Tibial nerve (tissue), 4 donors: ENCODE measurements at regions not wholly inside any gene's neighbourhood (a gene's known extent, or its start where the extent isn't known, plus 50 kb on each side); places are given as distances from the start of the nearest gene placed in this dataset.

Source experiments
- DNase-seq, 2 donors: peaks; one replicate each; pipeline ENCODE4 v3.0.0-alpha.2; 2019; ENCODE audit warnings: low spot score in 2 of 2
- H3K27ac ChIP-seq, 4 donors: fragments of 200-600 bp; sonication (generic) in 3 of 4; one replicate each; pipeline ENCODE4 v1.5.1; 2017 to 2019; ENCODE audit warnings: mild to moderate bottlenecking in 1 of 4
- H3K27me3 ChIP-seq, 2 donors: fragments of 200-600 bp; sonication (generic) in 1 of 2; one replicate each; pipeline versions ENCODE4 v1.5.1 to v1.6.0; 2017 to 2019
- H3K36me3 ChIP-seq, 3 donors: fragments of 200-600 bp; sonication (generic); one replicate each; pipeline ENCODE4 v1.5.1; 2018 to 2019
- H3K4me1 ChIP-seq, 4 donors: fragments of 200-600 bp; sonication (generic) in 3 of 4; one replicate each; pipeline ENCODE4 v1.5.1; 2017 to 2019
- H3K4me3 ChIP-seq, 4 donors: fragments of 200-600 bp; sonication (generic) in 3 of 4; one replicate each; pipeline ENCODE4 v1.5.1; 2017 to 2019; ENCODE audit warnings: mild to moderate bottlenecking in 1 of 4, moderate library complexity in 1 of 4
- H3K9me3 ChIP-seq, 4 donors: fragments of 200-600 bp; sonication (generic) in 3 of 4; one replicate each; pipeline ENCODE4 v1.5.1; 2017 to 2019
- EP300 ChIP-seq, 2 donors: sonication (generic); formaldehyde crosslinking; IDR thresholded peaks; one replicate each; pipeline ENCODE4 v1.6.1; 2017; ENCODE audit warnings: antibody characterized with exemption in 2 of 2, mild to moderate bottlenecking in 1 of 2
- POLR2A ChIP-seq, 2 donors: fragments of 450-650 bp; IDR thresholded peaks; one replicate each; pipeline ENCODE4 v1.6.1; 2017; ENCODE audit warnings: antibody characterized with exemption in 2 of 2, mild to moderate bottlenecking in 2 of 2, moderate library complexity in 2 of 2
- WGBS, 2 donors: methylation state at CpG; one replicate each; pipeline ENCODE4 v1.1.5; 2018; 5-methylcytosine and 5-hydroxymethylcytosine counted together
- TF ChIP-seq, protein P1 (sequence below), 5 experiments: fragments of 200-600 bp in 3 of 5; fragments of 450-650 bp in 2 of 5; sonication (generic) in 3 of 5; IDR thresholded peaks; one replicate each; pipeline ENCODE4 v1.5.1; 2016 to 2019; ENCODE audit warnings: antibody characterized with exemption in 5 of 5, mild to moderate bottlenecking in 3 of 5, moderate library complexity in 2 of 5

DNA sequence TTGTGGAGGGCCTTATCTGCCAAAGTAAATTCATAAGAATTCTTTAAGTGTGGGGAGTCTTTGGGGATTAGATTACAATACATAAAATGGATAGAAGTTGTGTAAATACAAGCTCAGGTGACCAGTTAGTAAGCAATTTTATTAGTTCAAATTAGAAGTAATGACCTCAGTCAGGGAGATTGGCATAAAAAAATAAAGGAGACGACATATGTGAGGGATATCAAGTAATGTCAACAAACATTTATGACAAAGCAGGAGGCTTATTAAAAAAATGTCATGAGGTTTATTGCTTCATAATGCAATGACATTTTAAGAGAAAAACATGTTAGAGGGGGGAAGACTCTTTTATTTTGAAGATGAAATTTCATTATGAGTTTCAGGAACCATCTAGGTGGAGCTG lies 1137.0 kb upstream of the PHF14 start:
- no peak for DNase-seq
- no peaks in the 10 kb centered on the region for H3K9me3 ChIP-seq
- H3K27me3 ChIP-seq = no peaks in the 10 kb centered on the region

DNA sequence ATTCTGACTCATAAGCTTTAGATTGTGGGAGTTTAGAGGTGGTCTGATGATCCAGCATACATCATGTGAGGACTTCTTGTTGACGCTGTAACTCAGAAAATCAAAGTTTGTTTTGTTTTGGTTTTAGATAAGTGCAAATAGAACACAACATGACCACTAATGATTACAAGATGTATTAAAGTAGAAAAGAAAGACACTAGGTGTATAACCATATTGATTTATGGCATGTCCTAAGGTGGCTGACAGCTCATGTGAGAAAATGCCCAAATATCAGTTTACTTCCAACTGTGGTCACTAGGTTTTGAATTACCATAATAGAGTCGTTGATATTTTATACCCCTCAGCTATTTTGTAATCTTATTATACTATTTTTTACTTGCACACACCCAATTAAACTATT lies 1131.4 kb upstream of the PHF14 start:
- H3K4me3 ChIP-seq = no peak overlapping the region
- TF ChIP-seq EP300 (IDR thresholded peaks at IDR 0.05) (no peak), POLR2A (IDR thresholded peaks at IDR 0.05) (no peak)
- TF ChIP-seq, protein P1, sequence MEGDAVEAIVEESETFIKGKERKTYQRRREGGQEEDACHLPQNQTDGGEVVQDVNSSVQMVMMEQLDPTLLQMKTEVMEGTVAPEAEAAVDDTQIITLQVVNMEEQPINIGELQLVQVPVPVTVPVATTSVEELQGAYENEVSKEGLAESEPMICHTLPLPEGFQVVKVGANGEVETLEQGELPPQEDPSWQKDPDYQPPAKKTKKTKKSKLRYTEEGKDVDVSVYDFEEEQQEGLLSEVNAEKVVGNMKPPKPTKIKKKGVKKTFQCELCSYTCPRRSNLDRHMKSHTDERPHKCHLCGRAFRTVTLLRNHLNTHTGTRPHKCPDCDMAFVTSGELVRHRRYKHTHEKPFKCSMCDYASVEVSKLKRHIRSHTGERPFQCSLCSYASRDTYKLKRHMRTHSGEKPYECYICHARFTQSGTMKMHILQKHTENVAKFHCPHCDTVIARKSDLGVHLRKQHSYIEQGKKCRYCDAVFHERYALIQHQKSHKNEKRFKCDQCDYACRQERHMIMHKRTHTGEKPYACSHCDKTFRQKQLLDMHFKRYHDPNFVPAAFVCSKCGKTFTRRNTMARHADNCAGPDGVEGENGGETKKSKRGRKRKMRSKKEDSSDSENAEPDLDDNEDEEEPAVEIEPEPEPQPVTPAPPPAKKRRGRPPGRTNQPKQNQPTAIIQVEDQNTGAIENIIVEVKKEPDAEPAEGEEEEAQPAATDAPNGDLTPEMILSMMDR (IDR thresholded peaks at IDR 0.05) = no peak
- 82 to 83% methylated on average over 2 of the region's 2 CpGs for WGBS, 2 donors
- H3K27me3 ChIP-seq = no peaks in the 10 kb centered on the region
- H3K4me1 ChIP-seq = no peaks in the 10 kb centered on the region
- H3K27ac ChIP-seq = no peak overlapping the region
- no peak for DNase-seq
- no peaks in the 10 kb centered on the region for H3K36me3 ChIP-seq
- H3K9me3 ChIP-seq = no peaks in the 10 kb centered on the region

More for the DNA sequence above, 1137.0 kb upstream of the PHF14 start:
- H3K4me3 ChIP-seq = no peak overlapping the region
- no peak overlapping the region for H3K27ac ChIP-seq
- H3K4me1 ChIP-seq = no peaks in the 10 kb centered on the region
- TF ChIP-seq EP300 (IDR thresholded peaks at IDR 0.05) (no peak), POLR2A (IDR thresholded peaks at IDR 0.05) (no peak)
- TF ChIP-seq, protein P1 (IDR thresholded peaks at IDR 0.05) = no peak
- no peaks in the 10 kb centered on the region for H3K36me3 ChIP-seq
- 77 to 82% methylated on average over 1 of the region's 1 CpG for WGBS, 2 donors

DNA sequence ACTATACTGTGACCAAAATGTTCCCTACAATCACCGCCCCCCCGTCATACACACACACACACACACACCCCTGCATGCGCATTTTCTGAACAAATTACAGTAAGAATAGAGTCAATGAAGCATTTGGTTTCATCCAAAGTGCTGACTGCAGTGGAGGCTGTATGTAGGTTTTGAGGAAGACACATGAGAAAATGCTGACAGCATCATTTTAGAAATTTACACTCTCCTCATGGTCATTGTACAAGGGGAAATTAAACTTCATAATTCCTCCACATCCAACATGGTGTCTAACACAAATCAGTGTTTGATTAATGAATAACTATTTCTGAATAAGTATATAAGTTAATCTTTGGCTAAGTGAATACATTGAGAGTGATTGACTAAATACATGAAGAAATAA lies 1126.8 kb upstream of the PHF14 start:
- Histone ChIP-seq H3K9me3 (no peaks in the 10 kb centered on the region), H3K4me3 (no peak overlapping the region), H3K27me3 (no peaks in the 10 kb centered on the region), H3K36me3 (no peaks in the 10 kb centered on the region), H3K27ac (no peak overlapping the region), H3K4me1 (no peaks in the 10 kb centered on the region)
- TF ChIP-seq, protein P1 (IDR thresholded peaks at IDR 0.05) = no peak
- TF ChIP-seq EP300 (IDR thresholded peaks at IDR 0.05) (no peak), POLR2A (IDR thresholded peaks at IDR 0.05) (no peak)
- 91 to 95% methylated on average over 3 of the region's 3 CpGs for WGBS, 2 donors
- no peak for DNase-seq

DNA sequence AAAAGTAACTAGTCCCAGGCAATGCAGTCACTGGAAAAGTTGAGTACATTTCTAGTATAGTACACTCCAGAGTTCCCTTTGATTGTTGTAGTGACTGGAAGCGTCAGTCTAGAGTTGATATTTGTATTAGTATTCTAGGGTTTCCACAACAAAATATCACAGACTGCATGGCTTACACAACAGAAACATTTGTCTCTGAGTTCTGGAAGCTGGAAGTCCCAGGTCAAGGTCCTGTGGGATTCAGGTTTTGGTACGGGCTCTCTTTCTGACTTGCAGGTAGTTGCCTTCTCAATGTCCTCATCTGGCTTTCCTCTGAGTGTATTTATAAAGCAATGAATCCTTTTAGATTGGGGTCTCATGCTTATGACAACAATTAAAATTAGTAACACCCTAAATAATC lies 1119.1 kb upstream of the PHF14 start:
- no peak overlapping the region for H3K27ac ChIP-seq
- H3K4me3 ChIP-seq = no peak overlapping the region
- no peaks in the 10 kb centered on the region for H3K4me1 ChIP-seq
- H3K9me3 ChIP-seq = no peaks in the 10 kb centered on the region
- H3K36me3 ChIP-seq = no peaks in the 10 kb centered on the region
- no peak for TF ChIP-seq EP300 (IDR thresholded peaks at IDR 0.05)
- no peak for TF ChIP-seq POLR2A (IDR thresholded peaks at IDR 0.05)
- TF ChIP-seq, protein P1 (IDR thresholded peaks at IDR 0.05) = no peak
- H3K27me3 ChIP-seq = no peaks in the 10 kb centered on the region
- WGBS, 2 donors = 75 to 89% methylated on average over 2 of the region's 2 CpGs
- no peak for DNase-seq

DNA sequence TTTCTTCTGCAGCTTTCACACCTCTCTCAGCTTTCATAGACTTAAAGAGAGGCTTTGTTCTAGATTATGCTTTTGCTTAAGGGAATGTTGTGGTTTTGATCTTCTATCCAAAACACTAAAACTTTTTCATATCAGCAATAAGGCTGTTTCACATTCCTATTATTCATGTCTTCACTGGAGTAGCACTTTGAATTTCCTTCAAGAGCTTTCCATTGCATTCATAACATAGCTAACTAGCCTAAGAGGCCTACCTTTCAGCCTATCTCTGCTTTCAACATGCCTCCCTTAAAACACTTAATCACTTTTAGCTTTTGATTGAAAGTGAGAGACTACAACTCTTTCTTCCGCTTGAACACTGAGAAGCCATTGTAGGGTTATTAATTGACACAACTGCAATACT lies 1117.0 kb upstream of the PHF14 start:
- Histone ChIP-seq H3K27me3 (no peaks in the 10 kb centered on the region), H3K4me3 (no peak overlapping the region), H3K9me3 (no peaks in the 10 kb centered on the region), H3K4me1 (no peaks in the 10 kb centered on the region), H3K27ac (no peak overlapping the region), H3K36me3 (no peaks in the 10 kb centered on the region)
- DNase-seq = no peak
- 83 to 85% methylated on average over 1 of the region's 1 CpG for WGBS, 2 donors
- TF ChIP-seq, protein P1 (IDR thresholded peaks at IDR 0.05) = no peak
- no peak for TF ChIP-seq POLR2A (IDR thresholded peaks at IDR 0.05)
- no peak for TF ChIP-seq EP300 (IDR thresholded peaks at IDR 0.05)
